DOHH2 (cell line): ENCODE measurements at regions not wholly inside any gene's neighbourhood (a gene's known extent, or its start where the extent isn't known, plus 50 kb on each side); places are given as distances from the start of the nearest gene placed in this dataset.
A peak's percentile ranks its signal among the peaks of the same experiment; 100 is the strongest.

Experiments
- H3F3A ChIP-seq: fragments of 200-600 bp; sonication (generic), shearing (Covaris generic); 2 replicates; pipeline ENCODE4 v1.6.0; 2016; ENCODE audit warnings: antibody characterized with exemption, mild to moderate bottlenecking; ENCODE audit not compliant: control insufficient read depth, insufficient read depth
- H3K27ac ChIP-seq: fragments of 200-600 bp; sonication (generic); 2 replicates; pipeline ENCODE4 v1.5.1; 2014; ENCODE audit warnings: low read depth, mild to moderate bottlenecking, low read length, moderate library complexity
- H3K27me3 ChIP-seq: fragments of 200-600 bp; sonication (generic); 2 replicates; pipeline ENCODE4 v1.6.1; 2014; ENCODE audit warnings: mild to moderate bottlenecking, low read length, mixed read lengths; ENCODE audit not compliant: control insufficient read depth
- H3K36me3 ChIP-seq: fragments of 200-600 bp; sonication (generic); 2 replicates; pipeline ENCODE4 v1.6.1; 2014; ENCODE audit warnings: mild to moderate bottlenecking, low read length, moderate library complexity, mixed read lengths; ENCODE audit not compliant: control insufficient read depth
- H3K4me1 ChIP-seq: fragments of 200-600 bp; sonication (generic); 2 replicates; pipeline ENCODE4 v1.6.1; 2014; ENCODE audit warnings: mild to moderate bottlenecking, low read length, mixed read lengths; ENCODE audit not compliant: control insufficient read depth
- H3K4me2 ChIP-seq: fragments of 200-600 bp; sonication (generic); 2 replicates; pipeline ENCODE4 v1.6.0; 2014; ENCODE audit warnings: mild to moderate bottlenecking, low read length, moderate library complexity
- H3K4me3 ChIP-seq: fragments of 200-600 bp; sonication (generic); 2 replicates; pipeline ENCODE4 v1.5.1; 2014; ENCODE audit warnings: mild to moderate bottlenecking, low read length, mixed read lengths
- H3K79me2 ChIP-seq: fragments of 200-600 bp; sonication (generic); 2 replicates; pipeline ENCODE4 v1.6.1; 2014; ENCODE audit warnings: mild to moderate bottlenecking, low read length, mixed read lengths; ENCODE audit not compliant: control insufficient read depth
- H3K9me2 ChIP-seq: fragments of 200-600 bp; sonication (generic); replicated peaks from 2 replicates; pipeline ENCODE4 v1.6.1; 2014; ENCODE audit warnings: mild to moderate bottlenecking, low read length, mixed read lengths; ENCODE audit not compliant: control insufficient read depth
- H3K9me3 ChIP-seq: fragments of 200-600 bp; sonication (generic); 2 replicates; pipeline ENCODE4 v1.6.1; 2014; ENCODE audit warnings: antibody characterized with exemption, low read length, mixed read lengths; ENCODE audit not compliant: control insufficient read depth, insufficient read depth
- H4K20me1 ChIP-seq: fragments of 200-600 bp; sonication (generic); 2 replicates; pipeline ENCODE4 v1.6.0; 2014; ENCODE audit warnings: low read depth, mild to moderate bottlenecking, antibody characterized with exemption, low read length, moderate library complexity; ENCODE audit not compliant: control insufficient read depth, insufficient read depth
- EZH2phosphoT487 ChIP-seq: fragments of 200-600 bp; sonication (generic); IDR thresholded peaks from 2 replicates; pipeline ENCODE4 v1.6.1; 2017; ENCODE audit warnings: borderline replicate concordance, mild to moderate bottlenecking, antibody characterized with exemption, low read length, moderate library complexity, mixed read lengths
- TF ChIP-seq, protein P1 (sequence below): fragments of 200-600 bp; sonication (generic); IDR thresholded peaks from one replicate; pipeline ENCODE4 v1.5.1; 2014; ENCODE audit warnings: antibody characterized with exemption, mild to moderate bottlenecking, low read depth, low read length; ENCODE audit not compliant: poor library complexity, severe bottlenecking

- no peaks in the 10 kb centered on the region for H3K9me3 ChIP-seq
- H3K79me2 ChIP-seq, result no peaks in the 10 kb centered on the region
- H3K4me2 ChIP-seq, result no peak overlapping the region
- no peaks in the 10 kb centered on the region for H3F3A ChIP-seq
- H4K20me1 ChIP-seq, result no peaks in the 10 kb centered on the region
- H3K9me2 ChIP-seq, result no peaks in the 10 kb centered on the region
- no peak overlapping the region for H3K4me3 ChIP-seq
- no peaks in the 10 kb centered on the region for H3K27me3 ChIP-seq
- H3K36me3 ChIP-seq, result no peaks in the 10 kb centered on the region
- no peak overlapping the region for H3K27ac ChIP-seq
- TF ChIP-seq, protein P1, sequence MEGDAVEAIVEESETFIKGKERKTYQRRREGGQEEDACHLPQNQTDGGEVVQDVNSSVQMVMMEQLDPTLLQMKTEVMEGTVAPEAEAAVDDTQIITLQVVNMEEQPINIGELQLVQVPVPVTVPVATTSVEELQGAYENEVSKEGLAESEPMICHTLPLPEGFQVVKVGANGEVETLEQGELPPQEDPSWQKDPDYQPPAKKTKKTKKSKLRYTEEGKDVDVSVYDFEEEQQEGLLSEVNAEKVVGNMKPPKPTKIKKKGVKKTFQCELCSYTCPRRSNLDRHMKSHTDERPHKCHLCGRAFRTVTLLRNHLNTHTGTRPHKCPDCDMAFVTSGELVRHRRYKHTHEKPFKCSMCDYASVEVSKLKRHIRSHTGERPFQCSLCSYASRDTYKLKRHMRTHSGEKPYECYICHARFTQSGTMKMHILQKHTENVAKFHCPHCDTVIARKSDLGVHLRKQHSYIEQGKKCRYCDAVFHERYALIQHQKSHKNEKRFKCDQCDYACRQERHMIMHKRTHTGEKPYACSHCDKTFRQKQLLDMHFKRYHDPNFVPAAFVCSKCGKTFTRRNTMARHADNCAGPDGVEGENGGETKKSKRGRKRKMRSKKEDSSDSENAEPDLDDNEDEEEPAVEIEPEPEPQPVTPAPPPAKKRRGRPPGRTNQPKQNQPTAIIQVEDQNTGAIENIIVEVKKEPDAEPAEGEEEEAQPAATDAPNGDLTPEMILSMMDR, result no peak
- no peak for TF ChIP-seq EZH2phosphoT487
- H3K4me1 ChIP-seq, result no peaks in the 10 kb centered on the region
Observed at GRCh38 chr20:20869161-20869775, 156.8 kb upstream of the RALGAPA2 start.

DNA sequence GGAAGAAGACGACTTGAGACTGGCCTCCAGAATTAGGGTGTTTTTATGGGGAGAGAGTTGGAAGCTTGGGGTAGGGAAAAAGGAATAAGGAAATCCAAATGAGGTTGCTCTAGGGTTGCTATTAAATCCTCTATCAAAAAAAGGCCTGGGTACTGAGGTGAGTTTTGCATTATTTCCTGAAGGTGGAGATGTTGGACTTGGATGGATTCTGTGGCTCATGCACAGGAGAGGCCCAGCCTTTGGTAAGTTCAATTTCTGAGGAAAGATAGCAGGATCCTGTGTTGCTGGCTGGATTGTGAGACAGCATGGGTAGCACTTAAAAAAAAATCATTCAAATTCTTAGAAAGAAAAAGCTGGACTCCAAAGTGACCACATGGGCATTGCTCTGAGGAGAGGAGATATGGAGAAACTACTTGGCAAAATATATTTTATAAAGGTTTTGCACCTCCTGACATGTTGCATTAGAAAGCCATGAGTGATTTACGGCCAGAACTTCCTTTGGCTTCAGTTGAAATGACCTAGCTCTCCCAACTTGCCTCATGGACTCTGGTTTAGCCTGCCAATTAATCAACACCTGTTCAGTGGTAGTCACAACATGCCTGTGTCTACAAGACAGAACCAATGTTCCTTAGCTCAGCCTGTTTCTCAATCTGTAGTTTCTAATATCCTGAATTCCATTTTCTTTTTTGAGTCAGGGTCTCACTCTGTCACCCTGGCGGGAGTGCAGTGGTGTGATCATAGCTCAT is 152.1 kb upstream of the RALGAPA2 start:
- Histone ChIP-seq H3K27ac (no peak overlapping the region), H3K36me3 (no peaks in the 10 kb centered on the region), H3K4me1 (no peaks in the 10 kb centered on the region), H4K20me1 (no peaks in the 10 kb centered on the region), H3F3A (no peaks in the 10 kb centered on the region), H3K79me2 (no peaks in the 10 kb centered on the region), H3K27me3 (no peaks in the 10 kb centered on the region), H3K4me2 (no peak overlapping the region), H3K9me3 (no peaks in the 10 kb centered on the region), H3K4me3 (no peak overlapping the region), H3K9me2 (no peaks in the 10 kb centered on the region)
- TF ChIP-seq, protein P1, result no peak
- TF ChIP-seq EZH2phosphoT487, result no peak

- Histone ChIP-seq H3K27ac (no peak overlapping the region), H3K9me3 (no peaks in the 10 kb centered on the region), H4K20me1 (no peaks in the 10 kb centered on the region), H3K4me2 (no peak overlapping the region), H3K27me3 (no peaks in the 10 kb centered on the region), H3K4me1 (no peaks in the 10 kb centered on the region), H3K9me2 (no peaks in the 10 kb centered on the region), H3K36me3 (no peaks in the 10 kb centered on the region), H3F3A (no peaks in the 10 kb centered on the region), H3K79me2 (no peaks in the 10 kb centered on the region), H3K4me3 (no peak overlapping the region)
- TF ChIP-seq, protein P1, result peak; percentile 96
- TF ChIP-seq EZH2phosphoT487, result no peak
Observed at GRCh38 chr20:20860078-20860806, 147.8 kb upstream of the RALGAPA2 start.
